Ishikawa (cell line): ENCODE measurements at regions not wholly inside any gene's neighbourhood (a gene's known extent, or its start where the extent isn't known, plus 50 kb on each side); places are given as distances from the start of the nearest gene placed in this dataset.

ENCODE experiments used
- CREB1 ChIP-seq: IDR thresholded peaks from 2 replicates; pipeline ENCODE4 v1.6.1; 2012; ENCODE audit warnings: low read depth
- EGR1 ChIP-seq: IDR thresholded peaks from 2 replicates; pipeline ENCODE4 v1.6.1; 2012
- FOXM1 ChIP-seq: IDR thresholded peaks from 2 replicates; pipeline ENCODE4 v1.6.1; 2012; ENCODE audit warnings: low read depth, borderline replicate concordance
- RAD21 ChIP-seq: IDR thresholded peaks from 2 replicates; pipeline ENCODE4 v1.6.1; 2012; ENCODE audit warnings: low read depth
- TAF1 ChIP-seq: IDR thresholded peaks from 2 replicates; pipeline ENCODE4 v1.6.1; 2012; ENCODE audit warnings: low read depth, mild to moderate bottlenecking
- TCF12 ChIP-seq: IDR thresholded peaks from 2 replicates; pipeline ENCODE4 v1.6.1; 2012; ENCODE audit warnings: low read depth
- YY1 ChIP-seq: IDR thresholded peaks from 2 replicates; pipeline ENCODE4 v1.6.1; 2012; ENCODE audit warnings: low read depth
- TF ChIP-seq, protein P1 (sequence below): IDR thresholded peaks from 2 replicates; pipeline ENCODE4 v1.6.1; 2012; ENCODE audit warnings: low read depth, mild to moderate bottlenecking
- TF ChIP-seq, protein P2 (sequence below): IDR thresholded peaks from 2 replicates; pipeline ENCODE4 v1.6.1; 2012

DNA sequence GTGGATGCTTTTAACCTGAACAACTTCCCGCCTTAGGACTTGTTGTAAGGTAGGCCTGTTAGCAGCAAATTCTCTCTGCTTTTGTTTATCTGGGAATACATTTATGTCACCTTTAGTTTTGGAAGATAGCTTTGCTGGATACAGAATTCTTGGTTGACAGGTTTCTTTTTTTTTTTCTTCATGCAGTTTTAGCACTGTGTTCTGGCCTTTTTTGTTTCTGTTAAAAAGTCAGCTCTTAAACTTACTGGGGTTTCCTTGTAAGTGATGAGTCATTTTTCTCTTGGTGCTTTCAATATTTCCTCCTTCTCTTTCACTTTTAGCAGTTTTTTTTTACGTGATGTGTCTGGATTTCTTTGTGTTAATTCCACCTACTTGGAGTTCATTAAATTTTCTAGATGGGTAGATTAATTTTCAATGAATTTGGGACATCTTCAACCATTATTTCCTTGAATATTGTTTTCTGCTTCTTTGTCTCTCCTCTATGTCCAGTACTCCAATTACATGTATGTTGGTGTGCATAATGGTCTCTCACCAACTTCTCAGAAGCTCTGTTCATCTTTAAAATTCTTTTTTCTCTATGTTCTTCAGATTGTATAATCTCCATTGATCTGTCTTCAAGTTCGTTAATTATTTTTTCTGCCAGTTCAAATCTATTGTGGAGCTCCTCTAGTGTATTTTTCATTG lies 188.2 kb upstream of the ZNF536 start:
- TF ChIP-seq FOXM1 (no peak), CREB1 (no peak), EGR1 (no peak), TAF1 (no peak), TCF12 (no peak), YY1 (no peak), RAD21 (no peak)
- TF ChIP-seq, protein P1, sequence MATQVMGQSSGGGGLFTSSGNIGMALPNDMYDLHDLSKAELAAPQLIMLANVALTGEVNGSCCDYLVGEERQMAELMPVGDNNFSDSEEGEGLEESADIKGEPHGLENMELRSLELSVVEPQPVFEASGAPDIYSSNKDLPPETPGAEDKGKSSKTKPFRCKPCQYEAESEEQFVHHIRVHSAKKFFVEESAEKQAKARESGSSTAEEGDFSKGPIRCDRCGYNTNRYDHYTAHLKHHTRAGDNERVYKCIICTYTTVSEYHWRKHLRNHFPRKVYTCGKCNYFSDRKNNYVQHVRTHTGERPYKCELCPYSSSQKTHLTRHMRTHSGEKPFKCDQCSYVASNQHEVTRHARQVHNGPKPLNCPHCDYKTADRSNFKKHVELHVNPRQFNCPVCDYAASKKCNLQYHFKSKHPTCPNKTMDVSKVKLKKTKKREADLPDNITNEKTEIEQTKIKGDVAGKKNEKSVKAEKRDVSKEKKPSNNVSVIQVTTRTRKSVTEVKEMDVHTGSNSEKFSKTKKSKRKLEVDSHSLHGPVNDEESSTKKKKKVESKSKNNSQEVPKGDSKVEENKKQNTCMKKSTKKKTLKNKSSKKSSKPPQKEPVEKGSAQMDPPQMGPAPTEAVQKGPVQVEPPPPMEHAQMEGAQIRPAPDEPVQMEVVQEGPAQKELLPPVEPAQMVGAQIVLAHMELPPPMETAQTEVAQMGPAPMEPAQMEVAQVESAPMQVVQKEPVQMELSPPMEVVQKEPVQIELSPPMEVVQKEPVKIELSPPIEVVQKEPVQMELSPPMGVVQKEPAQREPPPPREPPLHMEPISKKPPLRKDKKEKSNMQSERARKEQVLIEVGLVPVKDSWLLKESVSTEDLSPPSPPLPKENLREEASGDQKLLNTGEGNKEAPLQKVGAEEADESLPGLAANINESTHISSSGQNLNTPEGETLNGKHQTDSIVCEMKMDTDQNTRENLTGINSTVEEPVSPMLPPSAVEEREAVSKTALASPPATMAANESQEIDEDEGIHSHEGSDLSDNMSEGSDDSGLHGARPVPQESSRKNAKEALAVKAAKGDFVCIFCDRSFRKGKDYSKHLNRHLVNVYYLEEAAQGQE, result no peak
- TF ChIP-seq, protein P2, sequence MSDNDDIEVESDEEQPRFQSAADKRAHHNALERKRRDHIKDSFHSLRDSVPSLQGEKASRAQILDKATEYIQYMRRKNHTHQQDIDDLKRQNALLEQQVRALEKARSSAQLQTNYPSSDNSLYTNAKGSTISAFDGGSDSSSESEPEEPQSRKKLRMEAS, result no peak
